Loucy (cell line): ENCODE measurements at regions not wholly inside any gene's neighbourhood (a gene's known extent, or its start where the extent isn't known, plus 50 kb on each side); places are given as distances from the start of the nearest gene placed in this dataset.

Experiments used
- H2AFZ ChIP-seq: fragments of 200-600 bp; sonication (generic); 2 replicates; pipeline ENCODE4 v1.6.0; 2016; ENCODE audit warnings: antibody characterized with exemption, mild to moderate bottlenecking, low read length, moderate library complexity
- H3F3A ChIP-seq: fragments of 200-600 bp; 2 replicates; pipeline ENCODE4 v1.6.0; 2016; ENCODE audit warnings: antibody characterized with exemption, low read depth, mild to moderate bottlenecking
- H3K27me3 ChIP-seq: fragments of 200-600 bp; sonication (generic); 2 replicates; pipeline ENCODE4 v1.6.1; 2014; ENCODE audit warnings: low read length, mild to moderate bottlenecking; ENCODE audit not compliant: insufficient read depth, poor library complexity, severe bottlenecking
- H3K36me3 ChIP-seq: fragments of 200-600 bp; sonication (generic); 2 replicates; pipeline ENCODE4 v1.6.1; 2016; ENCODE audit warnings: low read length; ENCODE audit not compliant: insufficient read depth
- H3K4me1 ChIP-seq: fragments of 200-600 bp; sonication (generic); 2 replicates; pipeline ENCODE4 v1.5.1; 2014; ENCODE audit warnings: low read length, mild to moderate bottlenecking; ENCODE audit not compliant: insufficient read depth, poor library complexity, severe bottlenecking
- H3K4me2 ChIP-seq: fragments of 200-600 bp; sonication (generic); 2 replicates; pipeline ENCODE4 v1.6.0; 2014; ENCODE audit warnings: antibody characterized with exemption, low read length, low read depth, mild to moderate bottlenecking; ENCODE audit not compliant: poor library complexity, severe bottlenecking
- H3K4me3 ChIP-seq: fragments of 200-600 bp; sonication (generic); 2 replicates; pipeline ENCODE4 v1.5.1; 2014; ENCODE audit warnings: low read length, mild to moderate bottlenecking, mixed read lengths; ENCODE audit not compliant: poor library complexity, severe bottlenecking
- H3K79me2 ChIP-seq: fragments of 200-600 bp; sonication (generic); 2 replicates; pipeline ENCODE4 v1.6.1; 2014; ENCODE audit warnings: low read length; ENCODE audit not compliant: insufficient read depth
- H3K9ac ChIP-seq: fragments of 200-600 bp; sonication (generic); 2 replicates; pipeline ENCODE4 v1.6.0; 2014; ENCODE audit warnings: mild to moderate bottlenecking, low read depth, low read length, moderate library complexity; ENCODE audit not compliant: poor library complexity, severe bottlenecking
- H3K9me2 ChIP-seq: fragments of 200-600 bp; sonication (generic); replicated peaks from 2 replicates; pipeline ENCODE4 v1.6.1; 2016; ENCODE audit warnings: low read depth, low read length, mixed read lengths
- H3K9me3 ChIP-seq: fragments of 200-600 bp; sonication (generic); 2 replicates; pipeline ENCODE4 v1.6.1; 2014; ENCODE audit warnings: mild to moderate bottlenecking, antibody characterized with exemption, low read length, low read depth; ENCODE audit not compliant: insufficient read depth
- H4K20me1 ChIP-seq: fragments of 200-600 bp; sonication (generic); 2 replicates; pipeline ENCODE4 v1.6.0; 2014; ENCODE audit warnings: antibody characterized with exemption, low read length, mild to moderate bottlenecking; ENCODE audit not compliant: insufficient read depth, poor library complexity, severe bottlenecking
- CTCF ChIP-seq: fragments of 200-600 bp; sonication (generic); conservative IDR thresholded peaks from 2 replicates; pipeline ENCODE4 v1.5.1; 2014; ENCODE audit warnings: mild to moderate bottlenecking, antibody characterized with exemption, low read length
- EZH2phosphoT487 ChIP-seq: fragments of 200-600 bp; IDR thresholded peaks from 2 replicates; pipeline ENCODE4 v1.6.1; 2018; ENCODE audit warnings: antibody characterized with exemption, mild to moderate bottlenecking, moderate library complexity, borderline replicate concordance

DNA sequence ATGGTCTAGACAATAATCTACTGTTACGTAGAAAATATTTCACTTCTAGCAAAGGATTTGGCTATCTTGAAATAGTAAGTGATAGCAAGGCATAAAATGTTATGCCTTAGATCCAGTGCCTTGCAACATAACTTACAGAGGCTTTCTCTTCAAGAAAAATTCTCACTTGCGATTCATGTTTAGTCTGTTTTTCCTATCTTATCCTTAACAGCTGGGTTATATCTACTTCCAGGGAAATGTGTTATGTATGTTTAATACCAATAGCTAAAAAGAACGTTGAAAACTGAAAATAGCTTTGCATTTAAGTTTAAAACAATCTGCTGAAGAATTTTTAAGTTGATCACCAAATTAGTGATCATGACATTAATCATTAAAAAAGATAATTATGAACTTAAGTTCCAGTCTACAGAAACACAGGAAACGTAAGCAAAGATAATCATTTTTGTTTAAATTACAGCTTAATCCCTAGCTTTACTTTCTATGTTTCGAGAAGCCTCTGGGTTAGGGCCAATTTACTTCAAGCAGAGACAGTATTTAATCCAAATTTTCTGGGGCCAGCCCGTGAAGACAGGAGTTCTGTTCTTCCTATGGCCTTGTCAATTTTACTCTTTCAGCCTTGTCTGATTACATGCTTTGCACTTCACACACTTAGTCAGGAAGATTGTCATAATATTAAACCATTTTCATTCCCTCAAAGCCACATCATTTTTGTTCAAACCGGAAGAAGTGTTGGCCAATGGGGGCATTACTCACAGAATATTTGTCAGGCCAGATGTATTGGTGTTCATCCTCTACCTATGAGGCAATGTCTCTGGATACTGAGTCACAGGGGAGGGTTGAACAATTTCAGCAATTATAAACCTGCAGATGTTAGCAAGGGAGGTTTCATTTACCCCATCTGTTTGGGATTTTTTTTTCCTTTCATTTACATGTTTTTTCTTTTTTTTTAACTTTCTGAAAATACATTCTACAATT lies 1132.9 kb upstream of the ZEB2 start:
- Histone ChIP-seq H4K20me1 (no peaks in the 10 kb centered on the region), H3F3A (no peaks in the 10 kb centered on the region), H3K9ac (no peak overlapping the region), H3K4me2 (no peak overlapping the region), H3K36me3 (no peaks in the 10 kb centered on the region), H3K4me1 (no peaks in the 10 kb centered on the region), H3K9me2 (0 out of 2 replicates have a peak, but pooled peaks cover 5% of the 10 kb centered on the region), H3K79me2 (no peaks in the 10 kb centered on the region), H3K9me3 (no peaks in the 10 kb centered on the region), H3K27me3 (no peaks in the 10 kb centered on the region), H3K4me3 (no peak overlapping the region), H2AFZ (no peak overlapping the region)
- no peak for TF ChIP-seq EZH2phosphoT487
- no peak for TF ChIP-seq CTCF

GRCh38 chr2:145652036-145652435 lies 1132.1 kb upstream of the ZEB2 start:
- Histone ChIP-seq H2AFZ (no peak overlapping the region), H3K9me3 (no peaks in the 10 kb centered on the region), H4K20me1 (no peaks in the 10 kb centered on the region), H3K36me3 (no peaks in the 10 kb centered on the region), H3K9me2 (0 out of 2 replicates have a peak, but pooled peaks cover 5% of the 10 kb centered on the region), H3K4me2 (no peak overlapping the region), H3F3A (no peaks in the 10 kb centered on the region), H3K4me1 (no peaks in the 10 kb centered on the region), H3K27me3 (no peaks in the 10 kb centered on the region), H3K9ac (no peak overlapping the region), H3K4me3 (no peak overlapping the region), H3K79me2 (no peaks in the 10 kb centered on the region)
- TF ChIP-seq CTCF (no peak), EZH2phosphoT487 (no peak)

DNA sequence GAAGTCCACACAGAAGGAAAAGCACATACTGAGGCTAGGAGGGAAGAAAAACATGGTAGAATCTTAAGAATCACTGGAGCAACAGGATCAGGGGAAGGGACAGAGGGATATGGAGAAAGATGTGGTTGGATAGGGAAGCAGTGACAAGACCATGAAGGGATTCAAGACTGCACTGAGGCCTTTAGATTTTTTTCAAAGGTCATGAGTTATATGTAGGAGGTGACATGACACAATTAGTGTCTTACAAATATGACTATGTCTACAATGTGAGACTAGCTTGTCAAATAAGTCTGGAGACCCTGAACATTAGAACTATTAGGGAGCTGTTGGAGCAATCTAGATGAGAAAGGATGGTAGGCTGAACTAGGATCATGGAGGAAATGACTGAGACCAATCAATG lies 1130.3 kb upstream of the ZEB2 start:
- H3K79me2 ChIP-seq, result no peaks in the 10 kb centered on the region
- H3K4me3 ChIP-seq, result no peak overlapping the region
- 0 out of 2 replicates have a peak, but pooled peaks cover 5% of the 10 kb centered on the region for H3K9me2 ChIP-seq
- no peaks in the 10 kb centered on the region for H3F3A ChIP-seq
- H3K4me1 ChIP-seq, result no peaks in the 10 kb centered on the region
- H3K9ac ChIP-seq, result no peak overlapping the region
- no peaks in the 10 kb centered on the region for H3K36me3 ChIP-seq
- no peaks in the 10 kb centered on the region for H3K27me3 ChIP-seq
- H4K20me1 ChIP-seq, result no peaks in the 10 kb centered on the region
- no peak overlapping the region for H3K4me2 ChIP-seq
- TF ChIP-seq CTCF (no peak), EZH2phosphoT487 (no peak)
- H2AFZ ChIP-seq, result no peak overlapping the region
- no peaks in the 10 kb centered on the region for H3K9me3 ChIP-seq
